Lung (tissue), 11 donors: ENCODE measurements at regions not wholly inside any gene's neighbourhood (a gene's known extent, or its start where the extent isn't known, plus 50 kb on each side); places are given as distances from the start of the nearest gene placed in this dataset.

Source experiments
- ATAC-seq: fragments of 200-7000 bp; cut with Tn5 transposase; one replicate; pipeline ENCODE4 v1.9.1; 2020; ENCODE audit warnings: moderate number of reproducible peaks; ENCODE audit not compliant: insufficient read depth, low FRiP score
- DNase-seq, 3 donors: peaks; one replicate each; pipeline ENCODE4 v3.0.0-alpha.2; 2013 to 2017
- H3K27ac ChIP-seq, 2 donors: one replicate each; pipeline ENCODE4 v1.5.1; 2013; ENCODE audit warnings: mild to moderate bottlenecking in 2 of 2, moderate library complexity in 2 of 2, control low read depth in 1 of 2, inconsistent platforms in 1 of 2, low read depth in 1 of 2, low read length in 1 of 2
- H3K27me3 ChIP-seq, 3 donors: one replicate each; pipeline ENCODE4 v1.5.1; 2013; ENCODE audit warnings: low read length in 2 of 3; ENCODE audit not compliant: control insufficient read depth in 3 of 3, insufficient read depth in 3 of 3
- H3K36me3 ChIP-seq, 4 donors: one replicate each; pipeline ENCODE4 v1.5.1; 2013; ENCODE audit warnings: low read length in 4 of 4, mild to moderate bottlenecking in 1 of 4, moderate library complexity in 1 of 4; ENCODE audit not compliant: control insufficient read depth in 4 of 4, insufficient read depth in 4 of 4
- H3K4me1 ChIP-seq, 5 donors: one replicate each; pipeline ENCODE4 v1.5.1; 2013; ENCODE audit warnings: low read length in 5 of 5, mild to moderate bottlenecking in 2 of 5, moderate library complexity in 1 of 5; ENCODE audit not compliant: control insufficient read depth in 5 of 5, insufficient read depth in 5 of 5
- H3K4me3 ChIP-seq: one replicate; pipeline ENCODE4 v1.5.1; 2013; ENCODE audit warnings: mild to moderate bottlenecking, control low read depth, moderate library complexity
- H3K9ac ChIP-seq, 2 donors: one replicate each; pipeline ENCODE4 v1.5.1; 2013; ENCODE audit warnings: low read length in 2 of 2, control low read depth in 1 of 2; ENCODE audit not compliant: insufficient read depth in 1 of 2
- H3K9me3 ChIP-seq, 4 donors: one replicate each; pipeline ENCODE4 v1.5.1; 2013; ENCODE audit warnings: low read length in 3 of 4, mild to moderate bottlenecking in 1 of 4, moderate library complexity in 1 of 4; ENCODE audit not compliant: control insufficient read depth in 4 of 4, insufficient read depth in 3 of 4
- WGBS, 2 donors: extraction: QIAGEN DNeasy Blood & Tissue Kit; methylation state at CpG; one replicate each; pipeline ENCODE4 v1.1.7; 2013; 5-methylcytosine and 5-hydroxymethylcytosine counted together
- TF ChIP-seq, protein P1 (sequence below): IDR thresholded peaks from 2 replicates; pipeline ENCODE4 v1.5.1; 2012; ENCODE audit warnings: mild to moderate bottlenecking; ENCODE audit errors: control extremely low read depth, extremely low read depth
- donor health status: control.
- donor health status: control.
- donor health status: Bipolar disorder and iron deficiency.
- donor health status: healthy.
- donor health status: DM: yes; HTN: yes; CAD: no.

- Histone ChIP-seq H3K27ac (no peak overlapping the region), H3K9me3 (peaks cover 0 to 8% (median 2%) of the 10 kb centered on the region in 4 donors), H3K4me3 (no peak overlapping the region), H3K36me3 (peaks cover 0 to 5% (median 0%) of the 10 kb centered on the region in 4 donors), H3K9ac (no peak overlapping the region), H3K4me1 (peaks cover 0 to 16% (median 4%) of the 10 kb centered on the region in 5 donors), H3K27me3 (no peaks in the 10 kb centered on the region)
- 59 to 74% methylated on average over 12 of the region's 12 CpGs for WGBS, 2 donors
- ATAC-seq (no peak), DNase-seq (peak in 1 of 3 donors; percentile 36)
- TF ChIP-seq, protein P1, sequence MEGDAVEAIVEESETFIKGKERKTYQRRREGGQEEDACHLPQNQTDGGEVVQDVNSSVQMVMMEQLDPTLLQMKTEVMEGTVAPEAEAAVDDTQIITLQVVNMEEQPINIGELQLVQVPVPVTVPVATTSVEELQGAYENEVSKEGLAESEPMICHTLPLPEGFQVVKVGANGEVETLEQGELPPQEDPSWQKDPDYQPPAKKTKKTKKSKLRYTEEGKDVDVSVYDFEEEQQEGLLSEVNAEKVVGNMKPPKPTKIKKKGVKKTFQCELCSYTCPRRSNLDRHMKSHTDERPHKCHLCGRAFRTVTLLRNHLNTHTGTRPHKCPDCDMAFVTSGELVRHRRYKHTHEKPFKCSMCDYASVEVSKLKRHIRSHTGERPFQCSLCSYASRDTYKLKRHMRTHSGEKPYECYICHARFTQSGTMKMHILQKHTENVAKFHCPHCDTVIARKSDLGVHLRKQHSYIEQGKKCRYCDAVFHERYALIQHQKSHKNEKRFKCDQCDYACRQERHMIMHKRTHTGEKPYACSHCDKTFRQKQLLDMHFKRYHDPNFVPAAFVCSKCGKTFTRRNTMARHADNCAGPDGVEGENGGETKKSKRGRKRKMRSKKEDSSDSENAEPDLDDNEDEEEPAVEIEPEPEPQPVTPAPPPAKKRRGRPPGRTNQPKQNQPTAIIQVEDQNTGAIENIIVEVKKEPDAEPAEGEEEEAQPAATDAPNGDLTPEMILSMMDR = no peak
Measured at GRCh38 chr22:44422746-44423380, 75.2 kb downstream of the RTL6 start.

GRCh38 chr22:44419429-44419828 lies 78.6 kb downstream of the RTL6 start:
- 77 to 80% methylated on average over 1 of the region's 1 CpG for whole genome bisulfite sequencing, 2 donors
- Histone ChIP-seq H3K4me1 (peaks cover 0 to 4% (median 0%) of the 10 kb centered on the region in 5 donors), H3K36me3 (peaks cover 0 to 5% (median 0%) of the 10 kb centered on the region in 4 donors), H3K9ac (no peak overlapping the region), H3K9me3 (peaks cover 0 to 8% (median 2%) of the 10 kb centered on the region in 4 donors), H3K27ac (no peak overlapping the region), H3K4me3 (no peak overlapping the region), H3K27me3 (no peaks in the 10 kb centered on the region)
- TF ChIP-seq, protein P1 = no peak
- no peak for ATAC-seq
- DNase-seq = no peak

GRCh38 chr22:44413211-44413610 lies 84.8 kb downstream of the RTL6 start:
- peaks cover 0 to 15% (median 0%) of the 10 kb centered on the region in 5 donors for H3K4me1 ChIP-seq
- TF ChIP-seq, protein P1 = no peak
- no peak overlapping the region for H3K27ac ChIP-seq
- peaks cover 0 to 4% (median 0%) of the 10 kb centered on the region in 3 donors for H3K27me3 ChIP-seq
- H3K36me3 ChIP-seq = no peaks in the 10 kb centered on the region
- DNase-seq = no peak
- no peak for ATAC-seq
- no peak overlapping the region for H3K4me3 ChIP-seq
- H3K9me3 ChIP-seq = peaks cover 0 to 3% (median 0%) of the 10 kb centered on the region in 4 donors
- 88 to 91% methylated on average over 11 of the region's 11 CpGs for WGBS, 2 donors
- no peak overlapping the region for H3K9ac ChIP-seq
